ENCODE measurements at regions not wholly inside any gene's neighbourhood (a gene's known extent, or its start where the extent isn't known, plus 50 kb on each side); places are given as distances from the start of the nearest gene placed in this dataset.

DNA sequence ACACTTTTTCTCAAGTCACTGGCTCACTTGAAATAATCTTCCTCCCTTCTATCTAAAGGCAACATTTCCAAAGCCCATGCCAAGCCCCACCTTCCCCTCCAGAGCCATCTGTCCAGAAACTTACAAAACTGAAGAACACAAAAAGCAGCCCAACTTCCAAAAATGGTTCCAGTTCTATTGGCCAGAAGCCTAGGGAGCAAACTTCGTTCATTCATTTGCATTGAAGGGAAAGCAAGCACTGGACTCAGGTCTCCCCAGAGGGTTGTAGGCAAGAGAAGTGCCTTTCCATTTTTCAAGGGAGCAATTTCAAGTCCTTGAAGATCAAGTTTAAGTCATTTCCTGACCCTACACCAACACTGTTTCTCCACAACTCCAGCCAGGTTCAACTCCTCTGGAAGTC, 585.0 kb downstream of the BCL11A start:
- no peak overlapping the region for H3K27ac ChIP-seq (ENCODE audit: low read depth, low read length)
- no peaks in the 10 kb centered on the region for H3K9me3 ChIP-seq (ENCODE audit: control insufficient read depth in 3 of 3, low read length in 3 of 3)
- no peaks in the 10 kb centered on the region for H3K36me3 ChIP-seq (ENCODE audit: control insufficient read depth in 3 of 3, insufficient read depth in 3 of 3, low read length in 3 of 3)
- no peaks in the 10 kb centered on the region for H3K4me1 ChIP-seq (ENCODE audit: control insufficient read depth in 3 of 3, insufficient read depth in 3 of 3, low read length in 3 of 3)
- no peak overlapping the region for H3K4me3 ChIP-seq (ENCODE audit: low read length in 3 of 3)
- H3K27me3 ChIP-seq (ENCODE audit: control insufficient read depth in 3 of 3, insufficient read depth in 3 of 3, low read length in 3 of 3) = peaks cover 0 to 5% (median 0%) of the 10 kb centered on the region in 3 donors
- H3K9ac ChIP-seq (ENCODE audit: low read depth in 1 of 3, low read length in 3 of 3) = no peak overlapping the region

DNA sequence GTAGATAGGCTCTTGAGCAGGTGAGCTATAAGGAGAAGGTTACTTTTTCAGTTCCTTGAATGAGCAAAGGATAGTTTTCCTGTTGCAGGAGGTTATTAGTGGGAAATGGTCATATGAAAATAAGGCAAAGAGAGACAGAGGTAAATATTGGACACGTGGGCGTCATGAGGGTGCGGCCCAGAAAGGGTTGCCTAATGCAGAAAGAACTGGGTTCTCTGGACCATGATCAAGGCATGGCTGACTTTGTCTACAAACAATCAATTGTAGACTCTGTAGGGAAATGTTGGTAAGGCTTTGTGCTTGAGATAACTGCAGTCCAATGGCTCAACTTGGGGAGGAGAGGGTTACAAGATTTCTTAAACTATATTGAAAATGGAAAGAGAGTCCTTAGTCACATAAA, 585.8 kb downstream of the BCL11A start:
- no peak overlapping the region for H3K9ac ChIP-seq (ENCODE audit: low read depth in 1 of 3, low read length in 3 of 3)

DNA sequence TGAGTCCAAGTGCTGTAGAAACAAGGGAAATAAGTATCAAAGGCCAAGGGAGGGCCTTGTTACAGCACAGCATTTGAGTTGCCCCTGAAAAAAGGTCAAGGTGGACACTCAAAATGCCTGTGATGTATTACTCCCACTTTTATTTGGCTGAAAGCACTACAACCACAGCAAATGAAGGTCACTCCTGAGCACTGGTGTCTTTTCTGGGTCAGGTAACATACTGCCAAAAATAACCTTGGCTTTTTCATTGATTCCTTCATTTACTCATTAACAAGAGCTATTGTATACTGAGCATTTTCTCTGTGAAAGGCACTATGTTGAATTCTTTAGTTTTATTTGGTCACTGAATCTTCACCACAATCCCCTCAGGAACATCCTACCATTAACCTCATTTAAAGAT, 590.3 kb downstream of the BCL11A start:
- H3K9me3 ChIP-seq (ENCODE audit: control insufficient read depth in 3 of 3, low read length in 3 of 3) = no peaks in the 10 kb centered on the region
- H3K27me3 ChIP-seq (ENCODE audit: control insufficient read depth in 3 of 3, insufficient read depth in 3 of 3, low read length in 3 of 3) = no peaks in the 10 kb centered on the region
- no peaks in the 10 kb centered on the region for H3K4me1 ChIP-seq (ENCODE audit: control insufficient read depth in 3 of 3, insufficient read depth in 3 of 3, low read length in 3 of 3)
- no peaks in the 10 kb centered on the region for H3K36me3 ChIP-seq (ENCODE audit: control insufficient read depth in 3 of 3, insufficient read depth in 3 of 3, low read length in 3 of 3)
- no peak overlapping the region for H3K9ac ChIP-seq (ENCODE audit: low read depth in 1 of 3, low read length in 3 of 3)
- no peak overlapping the region for H3K4me3 ChIP-seq (ENCODE audit: low read length in 3 of 3)
- no peak overlapping the region for H3K27ac ChIP-seq (ENCODE audit: low read depth, low read length)

More for the DNA sequence above, 585.8 kb downstream of the BCL11A start:
- Histone ChIP-seq H3K36me3 (ENCODE audit: control insufficient read depth in 3 of 3, insufficient read depth in 3 of 3, low read length in 3 of 3) (no peaks in the 10 kb centered on the region), H3K27me3 (ENCODE audit: control insufficient read depth in 3 of 3, insufficient read depth in 3 of 3, low read length in 3 of 3) (peaks cover 0 to 5% (median 0%) of the 10 kb centered on the region in 3 donors), H3K9me3 (ENCODE audit: control insufficient read depth in 3 of 3, low read length in 3 of 3) (no peaks in the 10 kb centered on the region), H3K4me3 (ENCODE audit: low read length in 3 of 3) (no peak overlapping the region), H3K4me1 (ENCODE audit: control insufficient read depth in 3 of 3, insufficient read depth in 3 of 3, low read length in 3 of 3) (no peaks in the 10 kb centered on the region), H3K27ac (ENCODE audit: low read depth, low read length) (no peak overlapping the region)

DNA sequence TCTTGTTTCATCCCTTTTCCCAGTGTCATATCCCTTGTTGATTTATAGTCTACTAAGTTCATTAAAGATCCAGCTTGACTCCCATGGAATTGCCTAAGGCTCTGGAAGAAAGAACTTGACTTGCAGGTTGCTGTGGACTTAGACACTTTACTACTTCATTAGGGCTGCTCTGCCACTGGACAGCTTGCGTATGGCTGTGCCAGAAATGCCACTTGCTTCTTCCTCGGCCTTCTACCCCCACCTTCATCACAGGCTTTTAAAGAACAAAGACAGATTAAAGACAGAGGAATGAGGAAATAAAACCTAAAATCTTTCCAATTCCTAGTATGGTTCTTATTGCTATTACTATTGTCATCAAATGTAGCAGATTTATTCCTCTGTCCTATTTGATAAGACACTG, 591.7 kb downstream of the BCL11A start:
- H3K27me3 ChIP-seq (ENCODE audit: control insufficient read depth in 3 of 3, insufficient read depth in 3 of 3, low read length in 3 of 3) = no peaks in the 10 kb centered on the region
- no peaks in the 10 kb centered on the region for H3K4me1 ChIP-seq (ENCODE audit: control insufficient read depth in 3 of 3, insufficient read depth in 3 of 3, low read length in 3 of 3)
- no peaks in the 10 kb centered on the region for H3K9me3 ChIP-seq (ENCODE audit: control insufficient read depth in 3 of 3, low read length in 3 of 3)
- no peak overlapping the region for H3K9ac ChIP-seq (ENCODE audit: low read depth in 1 of 3, low read length in 3 of 3)
- H3K4me3 ChIP-seq (ENCODE audit: low read length in 3 of 3) = no peak overlapping the region
- no peaks in the 10 kb centered on the region for H3K36me3 ChIP-seq (ENCODE audit: control insufficient read depth in 3 of 3, insufficient read depth in 3 of 3, low read length in 3 of 3)
- H3K27ac ChIP-seq (ENCODE audit: low read depth, low read length) = no peak overlapping the region

DNA sequence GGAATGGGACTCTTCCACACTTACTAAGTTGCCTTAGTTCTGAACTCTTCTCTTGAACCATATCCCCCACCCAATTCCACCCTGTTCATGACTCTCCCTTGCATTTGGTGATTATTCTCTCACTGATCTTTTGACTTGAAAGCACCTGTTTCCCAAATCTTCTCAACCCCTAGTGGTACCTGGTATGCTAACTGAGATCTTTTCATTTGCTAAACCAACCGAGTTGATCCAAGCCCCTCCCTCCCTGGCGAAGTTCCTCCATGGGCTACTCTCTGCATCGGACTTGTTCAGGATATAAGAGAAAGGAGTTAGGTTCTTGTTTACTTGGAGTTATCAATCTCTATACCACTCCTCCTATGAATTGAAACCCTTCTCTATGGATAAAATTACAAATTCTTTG, 593.5 kb downstream of the BCL11A start:
- H3K4me1 ChIP-seq (ENCODE audit: control insufficient read depth in 3 of 3, insufficient read depth in 3 of 3, low read length in 3 of 3) = no peaks in the 10 kb centered on the region
- H3K27me3 ChIP-seq (ENCODE audit: control insufficient read depth in 3 of 3, insufficient read depth in 3 of 3, low read length in 3 of 3) = no peaks in the 10 kb centered on the region
- no peaks in the 10 kb centered on the region for H3K9me3 ChIP-seq (ENCODE audit: control insufficient read depth in 3 of 3, low read length in 3 of 3)
- no peak overlapping the region for H3K27ac ChIP-seq (ENCODE audit: low read depth, low read length)
- H3K9ac ChIP-seq (ENCODE audit: low read depth in 1 of 3, low read length in 3 of 3) = no peak overlapping the region
- H3K36me3 ChIP-seq (ENCODE audit: control insufficient read depth in 3 of 3, insufficient read depth in 3 of 3, low read length in 3 of 3) = no peaks in the 10 kb centered on the region
- H3K4me3 ChIP-seq (ENCODE audit: low read length in 3 of 3) = no peak overlapping the region

DNA sequence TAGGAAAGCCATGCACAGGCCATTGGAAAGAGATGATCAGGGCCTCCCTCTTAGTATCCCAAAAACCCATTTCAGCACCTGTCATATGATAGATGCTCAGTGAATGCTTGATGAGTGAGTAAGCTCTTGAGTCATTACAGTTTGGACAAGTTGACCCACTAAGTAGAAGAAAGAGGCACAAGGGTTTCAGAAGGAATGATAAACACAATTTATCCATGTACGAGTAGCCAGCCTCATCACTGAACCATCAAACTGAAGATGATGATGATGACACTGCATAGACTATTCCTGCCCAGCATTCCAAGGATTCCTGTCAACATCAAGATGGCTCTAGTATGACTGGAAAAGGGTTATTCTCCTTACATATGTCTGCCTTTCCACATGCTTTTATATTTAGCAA, 596.0 kb downstream of the BCL11A start:
- Histone ChIP-seq H3K36me3 (ENCODE audit: control insufficient read depth in 3 of 3, insufficient read depth in 3 of 3, low read length in 3 of 3) (no peaks in the 10 kb centered on the region), H3K27ac (ENCODE audit: low read depth, low read length) (no peak overlapping the region), H3K9me3 (ENCODE audit: control insufficient read depth in 3 of 3, low read length in 3 of 3) (no peaks in the 10 kb centered on the region), H3K4me3 (ENCODE audit: low read length in 3 of 3) (no peak overlapping the region), H3K9ac (ENCODE audit: low read depth in 1 of 3, low read length in 3 of 3) (no peak overlapping the region), H3K27me3 (ENCODE audit: control insufficient read depth in 3 of 3, insufficient read depth in 3 of 3, low read length in 3 of 3) (peaks cover 0 to 2% (median 0%) of the 10 kb centered on the region in 3 donors), H3K4me1 (ENCODE audit: control insufficient read depth in 3 of 3, insufficient read depth in 3 of 3, low read length in 3 of 3) (no peaks in the 10 kb centered on the region)

DNA sequence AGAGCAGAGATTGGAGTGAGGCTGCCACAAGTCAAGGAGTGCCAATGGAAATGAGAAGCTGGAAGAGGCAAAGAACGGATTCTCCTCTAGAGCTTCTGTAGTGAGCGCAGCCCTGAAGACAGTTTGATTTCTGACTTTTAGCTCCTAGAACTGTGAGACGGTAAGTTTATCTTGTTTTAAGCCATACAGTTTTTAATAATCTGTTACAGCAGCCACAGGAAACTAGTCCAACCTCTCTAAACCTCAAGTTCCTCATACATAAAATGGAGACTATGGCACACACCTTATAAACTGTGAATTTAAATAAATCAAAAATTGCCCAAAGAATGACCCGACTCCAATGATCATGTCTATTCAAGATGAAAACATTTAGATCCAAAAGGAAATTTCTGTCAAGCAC, 596.5 kb downstream of the BCL11A start:
- Histone ChIP-seq H3K27ac (ENCODE audit: low read depth, low read length) (no peak overlapping the region), H3K4me1 (ENCODE audit: control insufficient read depth in 3 of 3, insufficient read depth in 3 of 3, low read length in 3 of 3) (no peaks in the 10 kb centered on the region), H3K27me3 (ENCODE audit: control insufficient read depth in 3 of 3, insufficient read depth in 3 of 3, low read length in 3 of 3) (peaks cover 0 to 2% (median 0%) of the 10 kb centered on the region in 3 donors), H3K4me3 (ENCODE audit: low read length in 3 of 3) (no peak overlapping the region), H3K9ac (ENCODE audit: low read depth in 1 of 3, low read length in 3 of 3) (no peak overlapping the region), H3K36me3 (ENCODE audit: control insufficient read depth in 3 of 3, insufficient read depth in 3 of 3, low read length in 3 of 3) (no peaks in the 10 kb centered on the region), H3K9me3 (ENCODE audit: control insufficient read depth in 3 of 3, low read length in 3 of 3) (no peaks in the 10 kb centered on the region)

DNA sequence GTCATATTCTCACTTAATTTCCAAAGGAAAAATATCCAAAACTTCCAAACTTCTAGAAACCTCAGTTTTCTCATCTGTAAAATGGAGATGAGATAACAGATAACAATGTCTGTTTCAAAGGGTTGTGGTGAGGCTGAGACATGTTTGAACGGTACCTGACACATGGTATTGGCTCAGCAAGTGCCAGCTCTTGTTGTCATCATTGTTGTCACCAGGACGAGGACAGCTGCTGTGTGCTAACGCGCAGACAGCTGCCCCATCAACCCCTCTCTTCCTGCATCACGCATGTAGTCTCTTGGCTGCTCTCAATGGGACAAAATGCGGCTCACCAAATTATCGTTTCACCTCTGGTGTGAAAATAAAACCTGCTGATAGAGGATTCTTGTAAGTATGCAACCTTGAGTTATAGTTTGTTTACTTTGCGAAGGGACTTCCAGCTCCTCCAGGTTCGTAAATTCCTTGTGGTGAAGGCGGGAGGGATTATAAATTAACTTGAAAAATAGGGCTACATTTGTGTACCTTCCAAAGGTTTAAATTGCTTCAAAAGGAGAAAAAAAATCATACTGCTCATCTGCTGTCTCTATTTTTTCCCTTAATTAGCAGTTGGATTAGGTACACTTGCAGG, 605.4 kb downstream of the BCL11A start:
- no peaks in the 10 kb centered on the region for H3K4me1 ChIP-seq (ENCODE audit: control insufficient read depth in 3 of 3, insufficient read depth in 3 of 3, low read length in 3 of 3)
- no peak overlapping the region for H3K4me3 ChIP-seq (ENCODE audit: low read length in 3 of 3)
- H3K9me3 ChIP-seq (ENCODE audit: control insufficient read depth in 3 of 3, low read length in 3 of 3) = no peaks in the 10 kb centered on the region
- no peak overlapping the region for H3K9ac ChIP-seq (ENCODE audit: low read depth in 1 of 3, low read length in 3 of 3)
- H3K27me3 ChIP-seq (ENCODE audit: control insufficient read depth in 3 of 3, insufficient read depth in 3 of 3, low read length in 3 of 3) = peaks cover 0 to 13% (median 5%) of the 10 kb centered on the region in 3 donors
- no peaks in the 10 kb centered on the region for H3K36me3 ChIP-seq (ENCODE audit: control insufficient read depth in 3 of 3, insufficient read depth in 3 of 3, low read length in 3 of 3)
- no peak overlapping the region for H3K27ac ChIP-seq (ENCODE audit: low read depth, low read length)

DNA sequence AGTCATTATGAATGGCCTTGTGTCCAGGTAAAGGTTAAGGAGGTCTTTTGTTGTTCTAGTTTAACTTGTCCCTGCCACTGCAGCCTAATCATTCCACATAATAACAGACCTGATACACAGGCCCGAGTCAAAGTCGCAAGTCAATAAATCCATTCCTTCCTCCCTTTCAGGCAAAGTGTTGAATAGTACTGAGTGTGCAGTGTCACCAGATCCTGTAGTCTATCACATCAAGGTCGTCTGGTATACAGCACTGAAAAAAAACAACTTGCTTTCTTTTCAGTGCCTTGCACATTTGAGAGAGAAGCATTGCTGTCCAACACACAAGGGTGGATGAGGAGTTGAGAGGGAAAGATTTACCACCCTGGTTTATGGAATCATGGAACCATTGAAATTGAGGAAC, 606.2 kb downstream of the BCL11A start:
- no peak overlapping the region for H3K9ac ChIP-seq (ENCODE audit: low read depth in 1 of 3, low read length in 3 of 3)
- no peaks in the 10 kb centered on the region for H3K36me3 ChIP-seq (ENCODE audit: control insufficient read depth in 3 of 3, insufficient read depth in 3 of 3, low read length in 3 of 3)
- H3K4me1 ChIP-seq (ENCODE audit: control insufficient read depth in 3 of 3, insufficient read depth in 3 of 3, low read length in 3 of 3) = no peaks in the 10 kb centered on the region

DNA sequence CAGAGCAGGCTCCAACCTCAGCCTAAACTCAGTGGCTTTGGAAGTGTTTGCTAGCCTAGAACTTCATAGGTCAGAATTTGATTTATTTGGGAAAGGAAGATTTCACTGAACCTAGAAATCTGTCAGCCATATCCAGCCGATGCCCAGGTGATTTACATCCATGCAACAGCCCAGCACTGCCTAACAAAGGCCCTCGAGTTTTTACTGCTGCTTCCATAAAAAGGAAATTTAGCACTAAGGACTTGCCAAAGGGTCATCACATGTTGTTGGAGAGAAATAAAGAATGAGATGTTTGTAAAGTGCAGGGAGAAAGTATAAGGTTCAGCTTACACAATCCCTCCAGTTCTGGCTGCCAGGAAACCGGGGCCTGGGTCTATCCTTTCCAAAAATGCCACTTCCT, 614.2 kb downstream of the BCL11A start:
- Histone ChIP-seq H3K9me3 (ENCODE audit: control insufficient read depth in 3 of 3, low read length in 3 of 3) (no peaks in the 10 kb centered on the region), H3K27ac (ENCODE audit: low read depth, low read length) (no peak overlapping the region), H3K27me3 (ENCODE audit: control insufficient read depth in 3 of 3, insufficient read depth in 3 of 3, low read length in 3 of 3) (no peaks in the 10 kb centered on the region), H3K36me3 (ENCODE audit: control insufficient read depth in 3 of 3, insufficient read depth in 3 of 3, low read length in 3 of 3) (no peaks in the 10 kb centered on the region), H3K4me3 (ENCODE audit: low read length in 3 of 3) (no peak overlapping the region), H3K4me1 (ENCODE audit: control insufficient read depth in 3 of 3, insufficient read depth in 3 of 3, low read length in 3 of 3) (no peaks in the 10 kb centered on the region), H3K9ac (ENCODE audit: low read depth in 1 of 3, low read length in 3 of 3) (no peak overlapping the region)

More for the DNA sequence above, 606.2 kb downstream of the BCL11A start:
- no peaks in the 10 kb centered on the region for H3K9me3 ChIP-seq (ENCODE audit: control insufficient read depth in 3 of 3, low read length in 3 of 3)
- peaks cover 0 to 13% (median 5%) of the 10 kb centered on the region in 3 donors for H3K27me3 ChIP-seq (ENCODE audit: control insufficient read depth in 3 of 3, insufficient read depth in 3 of 3, low read length in 3 of 3)
- no peak overlapping the region for H3K4me3 ChIP-seq (ENCODE audit: low read length in 3 of 3)
- no peak overlapping the region for H3K27ac ChIP-seq (ENCODE audit: low read depth, low read length)

Measured in skeletal muscle tissue (tissue), 3 donors.